ENCODE measurements at regions not wholly inside any gene's neighbourhood (a gene's known extent, or its start where the extent isn't known, plus 50 kb on each side); places are given as distances from the start of the nearest gene placed in this dataset.

GRCh38 chr4:27123123-27123768 lies 262.6 kb downstream of the STIM2 start:
- TF ChIP-seq EZH2 (IDR thresholded peaks at IDR 0.05) (no peak), POLR2AphosphoS5 (IDR thresholded peaks at IDR 0.05; ENCODE audit: borderline replicate concordance, low read depth, low read length) (no peak), FOXP2 (optimal IDR thresholded peaks at IDR 0.05; ENCODE audit: control extremely low read depth, extremely low read length, insufficient read depth) (no peak)
